GM06990 (cell line): ENCODE measurements at regions not wholly inside any gene's neighbourhood (a gene's known extent, or its start where the extent isn't known, plus 50 kb on each side); places are given as distances from the start of the nearest gene placed in this dataset.

Experiments used
- DNase-seq: peaks from one replicate; pipeline ENCODE4 v3.0.0-alpha.2; 2011; ENCODE audit not compliant: insufficient read length; ENCODE audit errors: extremely low read depth
- H3K27me3 ChIP-seq: replicated peaks from 2 replicates; pipeline ENCODE4 v1.6.0; 2011; ENCODE audit warnings: low read length; ENCODE audit not compliant: control insufficient read depth, insufficient read depth
- H3K36me3 ChIP-seq: 2 replicates; pipeline ENCODE4 v1.5.1; 2011; ENCODE audit warnings: low read length; ENCODE audit not compliant: control insufficient read depth, insufficient read depth
- H3K4me3 ChIP-seq: replicated peaks from 2 replicates; pipeline ENCODE4 v1.5.1; 2011; ENCODE audit warnings: low read depth, mild to moderate bottlenecking, control low read depth, low read length
- TF ChIP-seq, protein P1 (sequence below): IDR thresholded peaks from 2 replicates; pipeline ENCODE4 v1.5.1; 2011; ENCODE audit warnings: low read length, control low read depth, mild to moderate bottlenecking, inconsistent platforms; ENCODE audit not compliant: insufficient read depth, poor library complexity, severe bottlenecking

- Histone ChIP-seq H3K27me3 (no peaks in the 10 kb centered on the region), H3K36me3 (no peaks in the 10 kb centered on the region), H3K4me3 (no peak overlapping the region)
- TF ChIP-seq, protein P1, sequence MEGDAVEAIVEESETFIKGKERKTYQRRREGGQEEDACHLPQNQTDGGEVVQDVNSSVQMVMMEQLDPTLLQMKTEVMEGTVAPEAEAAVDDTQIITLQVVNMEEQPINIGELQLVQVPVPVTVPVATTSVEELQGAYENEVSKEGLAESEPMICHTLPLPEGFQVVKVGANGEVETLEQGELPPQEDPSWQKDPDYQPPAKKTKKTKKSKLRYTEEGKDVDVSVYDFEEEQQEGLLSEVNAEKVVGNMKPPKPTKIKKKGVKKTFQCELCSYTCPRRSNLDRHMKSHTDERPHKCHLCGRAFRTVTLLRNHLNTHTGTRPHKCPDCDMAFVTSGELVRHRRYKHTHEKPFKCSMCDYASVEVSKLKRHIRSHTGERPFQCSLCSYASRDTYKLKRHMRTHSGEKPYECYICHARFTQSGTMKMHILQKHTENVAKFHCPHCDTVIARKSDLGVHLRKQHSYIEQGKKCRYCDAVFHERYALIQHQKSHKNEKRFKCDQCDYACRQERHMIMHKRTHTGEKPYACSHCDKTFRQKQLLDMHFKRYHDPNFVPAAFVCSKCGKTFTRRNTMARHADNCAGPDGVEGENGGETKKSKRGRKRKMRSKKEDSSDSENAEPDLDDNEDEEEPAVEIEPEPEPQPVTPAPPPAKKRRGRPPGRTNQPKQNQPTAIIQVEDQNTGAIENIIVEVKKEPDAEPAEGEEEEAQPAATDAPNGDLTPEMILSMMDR = no peak
- DNase-seq = no peak
Measured at GRCh38 chr9:82722051-82722450, 340.9 kb downstream of the RASEF start.

GRCh38 chr9:82722561-82722960 lies 340.4 kb downstream of the RASEF start:
- H3K4me3 ChIP-seq = no peak overlapping the region
- no peak for DNase-seq
- H3K36me3 ChIP-seq = no peaks in the 10 kb centered on the region
- no peaks in the 10 kb centered on the region for H3K27me3 ChIP-seq
- TF ChIP-seq, protein P1 = no peak

DNA sequence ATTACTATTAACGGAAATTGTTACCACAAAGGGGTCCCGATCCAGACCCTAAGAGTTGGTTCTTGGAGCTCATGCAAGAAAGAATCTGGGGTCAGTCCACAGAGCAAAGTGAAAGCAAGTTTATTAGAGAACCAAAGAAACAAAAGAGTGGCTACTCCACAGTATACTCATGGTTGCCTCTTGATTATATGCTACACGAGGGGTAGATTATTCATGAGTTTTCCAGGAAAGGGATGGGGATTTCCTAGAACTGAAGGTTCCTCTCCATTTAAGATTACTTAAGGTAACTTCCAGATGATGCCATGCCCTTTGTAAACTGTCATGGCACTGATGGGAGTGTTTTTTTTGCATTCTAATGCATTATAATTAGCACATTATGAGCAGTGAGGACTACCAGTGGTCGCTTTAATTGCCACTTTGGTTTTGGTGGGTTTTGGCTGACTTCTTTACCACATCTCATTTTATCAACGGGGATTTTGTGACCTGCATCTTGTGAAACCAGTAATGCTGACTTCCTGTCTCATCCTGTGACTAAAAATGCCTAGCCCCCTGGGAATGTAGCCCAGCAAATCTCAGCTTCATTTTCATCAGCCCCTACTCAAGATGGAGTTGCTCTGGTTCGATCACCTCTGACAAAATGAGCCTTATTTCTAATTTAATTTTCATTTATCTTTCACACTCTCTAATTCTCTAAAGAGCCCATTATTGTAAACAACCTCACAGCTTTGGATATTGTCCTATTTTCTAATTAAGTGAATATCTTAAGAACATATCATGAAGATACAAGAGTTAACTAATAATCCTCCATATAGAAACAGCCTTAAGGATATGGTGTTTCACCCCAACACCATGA lies 336.3 kb downstream of the RASEF start:
- Histone ChIP-seq H3K4me3 (no peak overlapping the region), H3K27me3 (no peaks in the 10 kb centered on the region), H3K36me3 (no peaks in the 10 kb centered on the region)
- TF ChIP-seq, protein P1 = no peak
- DNase-seq = no peak

DNA sequence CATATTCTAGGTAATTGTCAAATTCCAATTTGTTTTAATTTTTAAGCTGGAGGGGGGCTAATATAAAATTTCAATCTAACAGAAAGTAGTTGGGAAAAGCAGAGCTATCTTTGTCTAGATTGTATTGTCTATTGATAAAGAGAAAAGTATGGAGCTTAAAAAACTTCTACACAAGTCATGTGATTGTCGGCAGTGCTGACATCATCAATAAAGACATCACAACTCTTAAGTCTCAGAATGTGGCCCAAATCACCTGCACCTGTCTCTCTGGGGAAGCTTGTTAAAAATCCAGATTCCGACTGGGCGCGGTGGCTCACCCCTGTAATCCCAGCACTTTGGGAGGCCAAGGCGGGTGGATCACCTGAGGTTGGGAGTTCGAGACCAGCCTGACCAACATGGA lies 333.8 kb downstream of the RASEF start:
- Histone ChIP-seq H3K36me3 (no peaks in the 10 kb centered on the region), H3K27me3 (no peaks in the 10 kb centered on the region), H3K4me3 (no peak overlapping the region)
- TF ChIP-seq, protein P1 = no peak
- no peak for DNase-seq

GRCh38 chr9:82729991-82730589 lies 332.9 kb downstream of the RASEF start:
- DNase-seq = no peak
- no peaks in the 10 kb centered on the region for H3K36me3 ChIP-seq
- H3K27me3 ChIP-seq = no peaks in the 10 kb centered on the region
- TF ChIP-seq, protein P1 = no peak
- no peak overlapping the region for H3K4me3 ChIP-seq
